ENCODE measurements at regions not wholly inside any gene's neighbourhood (a gene's known extent, or its start where the extent isn't known, plus 50 kb on each side); places are given as distances from the start of the nearest gene placed in this dataset.

DNA sequence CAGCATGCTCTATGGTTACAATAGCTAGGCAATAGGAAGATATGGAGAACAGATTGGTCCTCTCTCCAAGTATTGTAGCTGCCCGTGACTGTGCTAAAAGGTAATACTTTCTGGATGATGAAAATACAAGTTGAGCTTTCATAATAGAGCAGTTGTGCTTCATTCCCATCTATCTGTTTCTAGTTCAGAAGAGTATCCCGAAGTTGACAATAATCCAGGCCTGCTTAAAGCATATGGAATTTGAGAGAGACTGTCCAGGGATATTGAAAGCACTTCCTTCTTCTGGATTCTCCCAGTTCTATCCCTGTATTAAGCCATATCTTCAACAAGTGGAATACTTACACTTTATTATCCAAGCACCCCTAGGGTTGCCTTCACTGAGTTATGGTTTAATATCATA is 350.4 kb downstream of the EFNA5 start:
- TF ChIP-seq, protein P1, sequence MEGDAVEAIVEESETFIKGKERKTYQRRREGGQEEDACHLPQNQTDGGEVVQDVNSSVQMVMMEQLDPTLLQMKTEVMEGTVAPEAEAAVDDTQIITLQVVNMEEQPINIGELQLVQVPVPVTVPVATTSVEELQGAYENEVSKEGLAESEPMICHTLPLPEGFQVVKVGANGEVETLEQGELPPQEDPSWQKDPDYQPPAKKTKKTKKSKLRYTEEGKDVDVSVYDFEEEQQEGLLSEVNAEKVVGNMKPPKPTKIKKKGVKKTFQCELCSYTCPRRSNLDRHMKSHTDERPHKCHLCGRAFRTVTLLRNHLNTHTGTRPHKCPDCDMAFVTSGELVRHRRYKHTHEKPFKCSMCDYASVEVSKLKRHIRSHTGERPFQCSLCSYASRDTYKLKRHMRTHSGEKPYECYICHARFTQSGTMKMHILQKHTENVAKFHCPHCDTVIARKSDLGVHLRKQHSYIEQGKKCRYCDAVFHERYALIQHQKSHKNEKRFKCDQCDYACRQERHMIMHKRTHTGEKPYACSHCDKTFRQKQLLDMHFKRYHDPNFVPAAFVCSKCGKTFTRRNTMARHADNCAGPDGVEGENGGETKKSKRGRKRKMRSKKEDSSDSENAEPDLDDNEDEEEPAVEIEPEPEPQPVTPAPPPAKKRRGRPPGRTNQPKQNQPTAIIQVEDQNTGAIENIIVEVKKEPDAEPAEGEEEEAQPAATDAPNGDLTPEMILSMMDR (IDR thresholded peaks at IDR 0.05; ENCODE audit: extremely low read depth, missing control alignments), result no peak

DNA sequence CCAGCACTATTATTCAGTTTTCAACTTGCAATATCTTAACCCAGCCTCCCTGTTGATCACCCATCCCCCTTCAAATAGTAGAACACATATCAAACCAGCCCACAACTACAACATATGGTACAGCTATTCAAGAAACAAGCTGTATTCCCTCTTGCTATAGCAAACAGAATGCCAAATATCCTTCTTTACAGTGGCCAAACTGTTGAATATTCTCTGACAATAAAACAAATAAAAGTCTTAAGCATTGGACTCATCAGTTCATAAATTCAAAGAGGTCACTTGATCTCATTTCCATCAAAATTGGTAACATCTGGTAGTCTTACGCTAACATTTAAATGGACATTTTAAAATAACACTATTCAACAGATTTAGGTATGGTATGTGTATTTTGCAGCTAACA is 350.8 kb downstream of the EFNA5 start:
- TF ChIP-seq, protein P1 (IDR thresholded peaks at IDR 0.05; ENCODE audit: extremely low read depth, missing control alignments), result no peak
- DNase-seq (ENCODE audit: low spot score), result no peak

More for the DNA sequence above, 350.4 kb downstream of the EFNA5 start:
- no peak for DNase-seq (ENCODE audit: low spot score)

DNA sequence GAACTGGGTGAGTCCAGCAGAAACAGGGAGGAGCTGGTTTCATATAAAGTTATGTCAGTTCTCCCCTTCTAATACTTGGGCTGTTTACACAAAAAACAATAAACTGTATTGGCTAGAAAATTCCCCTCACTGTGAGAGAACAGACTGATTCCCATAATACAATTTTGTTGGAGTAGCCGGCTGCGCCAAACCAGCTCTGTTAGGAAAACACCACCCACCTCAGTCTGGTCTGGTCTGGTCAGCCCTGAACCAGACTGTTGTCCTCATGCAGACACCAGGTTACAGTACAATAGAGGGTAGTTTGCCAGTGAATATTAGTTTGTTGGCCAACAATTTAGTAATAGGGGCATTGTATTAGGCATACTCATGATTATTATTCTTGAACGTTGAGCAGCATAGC is 356.4 kb downstream of the EFNA5 start:
- TF ChIP-seq, protein P1 (IDR thresholded peaks at IDR 0.05; ENCODE audit: extremely low read depth, missing control alignments), result no peak
- no peak for DNase-seq (ENCODE audit: low spot score)

DNA sequence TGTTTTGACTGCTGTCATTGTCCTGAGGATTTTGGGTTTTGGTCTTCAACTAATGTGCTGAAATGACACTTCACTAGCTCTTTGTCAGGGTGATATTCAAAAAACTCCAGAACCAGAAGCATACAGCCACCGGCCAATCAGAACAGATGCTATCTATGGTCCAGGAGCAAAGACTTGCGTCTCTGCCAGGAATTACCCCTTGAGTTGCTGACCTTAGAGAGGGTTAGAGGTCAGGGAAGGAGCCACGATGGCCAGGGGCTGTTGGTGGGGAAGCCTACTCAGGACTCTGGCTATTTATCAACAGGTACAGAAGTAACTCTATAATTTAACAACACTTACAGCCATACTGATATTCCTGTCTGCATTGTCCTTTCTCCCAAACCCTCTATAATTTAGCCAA is 356.8 kb downstream of the EFNA5 start:
- TF ChIP-seq, protein P1 (IDR thresholded peaks at IDR 0.05; ENCODE audit: extremely low read depth, missing control alignments), result no peak

DNA sequence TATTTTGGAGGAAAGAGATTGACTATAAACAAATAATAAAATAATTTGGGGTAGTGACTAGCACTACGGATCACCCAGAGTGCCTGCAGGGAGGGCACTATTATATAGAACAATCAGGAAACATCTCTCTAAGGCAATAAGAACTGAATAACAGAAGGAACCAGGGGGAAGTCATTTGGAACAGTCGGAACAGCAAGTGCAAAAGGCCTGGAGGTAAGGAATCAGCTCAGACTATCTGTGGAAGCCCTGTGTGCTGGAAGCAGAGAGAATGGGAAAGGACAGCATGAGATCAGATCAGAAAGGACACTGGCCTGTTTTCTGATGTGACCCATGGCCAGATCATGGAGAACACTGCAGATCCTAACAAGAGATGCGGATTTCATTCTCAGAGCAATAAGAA is 357.6 kb downstream of the EFNA5 start:
- no peak for DNase-seq (ENCODE audit: low spot score)
- TF ChIP-seq, protein P1 (IDR thresholded peaks at IDR 0.05; ENCODE audit: extremely low read depth, missing control alignments), result no peak

More for the DNA sequence above, 356.8 kb downstream of the EFNA5 start:
- no peak for DNase-seq (ENCODE audit: low spot score)

DNA sequence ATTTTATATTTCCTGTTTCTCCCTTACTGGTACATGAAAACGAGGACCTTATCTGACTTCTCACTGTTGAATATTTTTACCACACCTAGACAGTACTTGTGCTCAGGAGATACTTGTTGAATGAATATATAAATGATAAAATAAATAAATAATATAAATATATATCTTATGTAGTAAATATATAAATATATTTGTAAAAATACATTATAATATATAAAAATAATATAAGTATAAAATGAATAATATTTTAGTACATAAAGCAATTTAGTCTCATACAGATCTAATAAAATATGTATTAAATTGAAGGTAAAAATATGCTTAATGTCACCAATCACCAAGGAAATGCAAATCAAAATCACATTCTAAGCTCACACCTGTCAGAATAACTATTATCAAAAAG is 360.6 kb downstream of the EFNA5 start:
- DNase-seq (ENCODE audit: low spot score), result no peak
- TF ChIP-seq, protein P1 (IDR thresholded peaks at IDR 0.05; ENCODE audit: extremely low read depth, missing control alignments), result no peak

DNA sequence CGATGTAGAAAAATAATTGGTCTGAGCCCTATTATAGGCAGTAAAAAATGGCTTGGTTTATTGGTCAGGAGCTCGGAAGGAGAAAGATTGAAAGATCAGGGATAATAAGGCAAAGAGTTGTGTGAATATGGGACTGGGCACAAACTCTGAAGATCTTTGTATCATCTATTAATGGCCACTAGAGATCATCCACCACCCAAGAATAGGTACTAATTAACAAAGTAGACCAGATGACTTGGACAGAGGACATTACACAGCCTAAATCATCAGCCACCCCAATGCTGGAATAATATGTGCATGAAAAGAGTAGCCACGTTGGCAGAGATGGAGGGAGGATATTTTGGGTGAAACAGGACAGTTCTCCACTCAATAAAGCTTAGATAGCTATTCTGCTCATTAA is 364.1 kb downstream of the EFNA5 start:
- DNase-seq (ENCODE audit: low spot score), result no peak
- TF ChIP-seq, protein P1 (IDR thresholded peaks at IDR 0.05; ENCODE audit: extremely low read depth, missing control alignments), result no peak
